HCEC 1CT (cell line): ENCODE measurements at regions not wholly inside any gene's neighbourhood (a gene's known extent, or its start where the extent isn't known, plus 50 kb on each side); places are given as distances from the start of the nearest gene placed in this dataset.
A peak's percentile ranks its signal among the peaks of the same experiment; 100 is the strongest.
"Not testable (repeated sequence)": the region's sequence is repeated elsewhere in the genome, so short reads cannot be mapped to it uniquely, and the experiment has no call there.

Source experiments
- DNase-seq: peaks from one replicate; pipeline ENCODE4 v3.0.0-alpha.2; 2017

DNA sequence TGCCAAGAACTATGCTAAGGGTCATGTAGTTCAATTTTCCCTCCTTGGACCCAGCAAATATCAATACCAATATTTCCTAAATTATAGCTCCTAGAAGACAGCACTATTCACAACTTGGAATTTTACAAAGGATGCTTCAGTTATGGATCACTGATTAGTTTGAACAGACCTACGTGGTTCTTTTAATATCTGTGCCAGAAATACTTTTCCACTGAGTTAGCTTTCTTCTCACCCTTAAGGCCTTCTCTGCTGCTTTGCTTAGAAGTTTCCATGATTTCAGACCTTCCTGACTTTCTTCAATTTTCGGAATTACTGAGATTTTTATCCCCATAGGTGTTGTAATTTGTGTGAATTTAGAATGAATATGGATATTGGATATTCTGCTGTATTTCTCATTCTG lies 380.4 kb downstream of the PSAT1 start:
- DNase-seq = peak; percentile 43

DNA sequence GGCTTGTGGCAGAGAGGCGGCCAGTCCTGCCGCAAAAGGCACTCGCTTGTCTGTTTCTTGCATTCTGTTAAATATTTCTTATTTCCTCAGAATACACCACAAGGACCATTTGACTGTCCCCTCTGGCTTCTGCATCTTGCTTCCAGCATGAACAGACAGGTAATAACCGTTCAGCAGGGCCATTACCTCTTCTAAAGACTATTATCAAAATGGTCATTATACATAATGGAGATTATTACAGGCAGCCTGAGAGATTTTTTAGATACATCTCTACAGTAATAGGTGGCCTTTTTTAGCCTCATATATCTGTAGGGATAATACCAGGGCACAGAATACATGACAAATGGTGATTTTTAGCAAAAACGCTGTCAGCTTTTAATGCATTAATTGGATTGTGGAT lies 382.0 kb downstream of the PSAT1 start:
- no peak for DNase-seq

DNA sequence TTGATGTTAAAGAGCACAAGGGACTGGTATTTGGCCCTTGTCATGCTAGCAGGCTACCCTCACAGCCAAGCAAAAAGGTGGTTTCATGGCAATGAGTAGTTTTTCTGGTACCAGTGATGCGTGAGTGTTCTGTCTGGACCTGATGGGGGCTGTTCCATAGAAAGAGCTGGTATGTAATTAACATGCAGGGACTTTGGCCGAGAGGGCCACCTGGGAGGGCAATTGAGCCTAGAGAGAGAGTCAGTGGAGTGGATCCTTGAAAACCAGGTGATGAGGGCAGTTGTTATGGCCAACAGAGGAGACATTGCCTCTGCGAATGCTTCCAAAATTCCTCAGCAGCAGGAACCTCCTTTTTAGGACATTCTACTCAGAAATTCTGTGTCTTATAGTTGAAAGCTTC lies 383.3 kb downstream of the PSAT1 start:
- DNase-seq = no peak

DNA sequence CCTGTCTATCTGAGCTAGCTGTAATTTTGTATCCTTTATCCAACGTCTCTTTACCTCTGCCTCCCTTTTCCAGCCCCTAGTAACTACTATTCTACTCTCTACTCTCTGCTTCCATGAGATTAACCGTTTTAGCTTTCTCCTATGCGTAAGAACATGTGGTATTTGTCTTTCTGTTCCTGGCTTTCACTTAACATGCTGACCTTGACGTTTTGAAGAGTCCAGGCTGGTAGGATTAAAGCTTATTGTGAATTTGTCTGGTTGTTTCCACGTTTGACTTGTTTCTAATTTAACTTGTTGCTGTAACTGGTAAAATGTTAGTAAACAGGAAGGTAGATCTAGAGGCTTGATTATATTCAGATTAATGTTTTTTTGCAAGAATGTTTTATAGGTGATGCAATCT lies 385.3 kb downstream of the PSAT1 start:
- no peak for DNase-seq

DNA sequence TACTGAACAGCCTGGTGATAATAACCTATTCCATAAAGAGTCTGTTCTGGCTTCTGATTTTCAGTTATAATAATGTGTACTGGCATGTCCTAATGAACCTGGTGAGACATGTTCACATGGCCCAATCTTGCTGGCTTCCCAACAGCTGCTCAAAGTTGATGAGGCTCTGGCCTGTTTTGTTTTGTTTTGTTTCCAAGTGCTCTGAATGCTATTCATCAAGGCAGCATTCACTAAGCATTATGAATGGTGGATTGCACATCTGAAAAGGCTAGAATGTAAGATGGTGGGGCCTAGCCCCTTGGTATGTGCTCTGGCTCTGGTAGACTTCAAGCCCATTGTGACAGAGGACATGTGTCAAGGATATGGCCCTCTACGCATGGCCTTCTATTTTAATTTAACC lies 388.5 kb downstream of the PSAT1 start:
- DNase-seq = no peak

DNA sequence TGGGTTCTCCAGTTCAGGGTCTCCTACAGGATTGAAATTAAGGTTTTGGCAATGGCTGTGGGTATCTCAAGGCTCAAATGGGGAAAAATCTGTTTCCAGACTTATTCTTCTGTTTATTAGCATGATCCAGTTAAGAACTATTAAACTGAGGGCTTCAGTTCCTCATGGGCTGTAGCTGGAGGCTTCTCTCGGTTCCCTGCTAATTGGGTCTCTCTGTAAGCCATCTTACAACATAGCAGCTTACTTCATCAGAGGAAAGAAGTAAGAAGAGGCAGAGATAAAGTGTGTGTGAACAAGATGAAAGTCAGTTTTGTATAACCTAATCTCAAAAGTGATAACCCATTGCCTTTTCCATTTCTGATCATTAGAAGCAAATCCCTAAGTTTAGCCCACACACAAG lies 391.9 kb downstream of the PSAT1 start:
- no peak for DNase-seq

DNA sequence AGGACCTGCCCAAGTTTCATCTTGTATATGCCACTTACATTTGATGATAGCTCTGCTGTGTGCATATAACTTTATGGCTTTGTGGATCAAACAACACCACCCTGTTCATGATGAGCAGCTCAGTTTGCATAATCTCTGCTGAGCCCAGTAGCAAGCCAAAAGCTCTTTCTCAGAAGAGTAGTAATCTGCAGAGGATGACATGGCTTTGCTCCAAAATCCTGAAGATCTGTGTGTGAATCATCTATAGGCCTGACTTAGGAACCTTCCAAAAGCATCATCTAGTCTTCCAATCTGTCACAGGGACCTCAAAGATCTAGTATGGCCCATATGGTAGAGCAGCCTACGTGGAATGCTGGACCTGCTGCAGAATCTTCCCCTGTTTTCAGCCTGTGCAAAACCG lies 394.6 kb downstream of the PSAT1 start:
- DNase-seq = no peak

DNA sequence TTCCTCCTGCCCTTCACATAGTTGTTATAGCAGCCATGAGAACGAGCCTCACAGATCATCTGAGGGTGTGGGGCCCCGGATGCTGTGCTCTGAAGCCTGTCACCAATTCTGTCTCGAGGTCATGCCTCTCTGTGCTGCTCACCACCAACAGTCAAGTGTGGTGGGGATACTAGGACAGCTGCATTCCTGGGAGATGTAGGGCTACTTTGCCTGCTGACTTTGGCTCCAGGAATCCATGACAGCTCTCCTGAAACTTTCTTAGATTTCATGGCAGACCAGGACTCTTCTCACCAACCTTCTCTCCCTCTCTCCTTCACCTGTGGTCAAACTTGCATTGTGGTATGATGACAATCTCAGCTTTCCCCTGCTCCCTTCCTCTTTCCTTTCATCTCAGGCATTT lies 395.9 kb downstream of the PSAT1 start:
- no peak for DNase-seq

DNA sequence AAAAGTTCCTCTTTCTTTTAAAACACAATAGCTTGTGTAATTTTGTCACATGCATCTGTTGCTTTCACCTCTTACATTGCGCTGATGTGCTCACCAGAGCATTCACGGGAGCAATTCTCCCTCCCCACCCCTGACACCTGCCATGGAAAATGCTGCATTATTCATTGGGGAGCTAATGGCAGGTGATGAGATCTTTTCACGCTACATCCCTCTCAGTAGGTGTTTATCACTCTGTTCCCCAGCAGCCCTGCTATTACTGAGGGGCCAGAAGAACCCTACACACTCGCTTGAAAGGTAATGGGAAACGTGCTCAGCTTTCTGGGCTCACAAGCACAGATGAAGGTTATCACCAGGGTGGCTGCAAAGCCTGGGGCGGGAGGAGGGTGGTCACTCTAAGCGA lies 398.0 kb downstream of the PSAT1 start:
- DNase-seq = no peak

DNA sequence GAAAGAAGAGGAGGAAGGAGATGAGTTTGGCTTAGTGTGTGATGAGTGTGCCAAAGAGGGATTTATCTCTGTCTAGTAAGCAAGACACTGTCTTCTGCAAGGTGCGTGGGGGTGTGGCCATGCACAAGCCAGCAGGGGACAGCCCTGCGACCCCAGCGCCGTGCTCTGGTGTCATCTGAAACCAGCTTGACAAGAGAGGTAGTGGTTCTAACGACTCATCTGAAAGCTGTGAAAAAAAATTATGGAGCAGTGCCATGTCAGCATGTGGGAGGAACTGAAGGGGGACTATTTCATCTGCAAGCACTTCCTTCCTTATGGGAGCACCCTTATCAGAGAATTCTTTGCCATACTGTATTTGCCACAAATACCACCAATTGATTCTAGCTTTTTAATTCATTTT lies 398.6 kb downstream of the PSAT1 start:
- DNase-seq = no peak

DNA sequence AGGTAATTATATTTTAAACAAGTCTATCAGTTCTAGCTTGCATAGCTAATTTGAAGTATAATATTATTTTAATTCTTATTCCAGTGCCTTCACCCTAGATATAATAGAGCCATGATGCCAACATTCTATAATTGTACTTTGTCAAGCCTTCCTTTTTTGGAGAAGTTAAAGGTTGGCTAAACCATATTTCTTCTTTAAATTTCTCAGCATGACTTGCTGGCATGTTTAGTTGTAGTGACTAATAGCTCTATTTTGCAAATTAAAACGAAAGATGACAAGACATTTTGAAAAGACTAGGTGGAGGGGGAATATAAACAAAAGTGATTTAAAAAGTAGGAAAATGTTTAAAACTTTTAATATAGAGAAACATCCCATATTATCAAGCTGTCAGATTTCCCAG lies 400.7 kb downstream of the PSAT1 start:
- DNase-seq = no peak

DNA sequence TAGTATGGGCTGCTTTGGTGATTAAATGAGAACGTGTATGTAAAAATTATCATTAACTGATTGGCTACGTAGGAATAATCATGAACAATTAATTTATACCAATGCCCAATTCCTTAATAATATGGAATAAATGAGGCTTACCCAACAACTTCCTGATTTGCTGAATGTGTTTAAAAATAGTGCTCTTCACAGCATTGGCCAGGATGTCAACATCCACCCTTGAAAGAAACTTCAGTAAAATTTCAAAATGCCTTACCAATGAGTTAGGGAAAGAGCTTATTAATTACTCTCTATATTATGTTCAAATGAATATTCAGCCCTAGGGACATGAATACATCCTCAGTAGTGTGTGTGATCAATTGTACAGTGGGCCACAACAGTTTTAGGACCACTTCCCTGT lies 401.4 kb downstream of the PSAT1 start:
- no peak for DNase-seq

DNA sequence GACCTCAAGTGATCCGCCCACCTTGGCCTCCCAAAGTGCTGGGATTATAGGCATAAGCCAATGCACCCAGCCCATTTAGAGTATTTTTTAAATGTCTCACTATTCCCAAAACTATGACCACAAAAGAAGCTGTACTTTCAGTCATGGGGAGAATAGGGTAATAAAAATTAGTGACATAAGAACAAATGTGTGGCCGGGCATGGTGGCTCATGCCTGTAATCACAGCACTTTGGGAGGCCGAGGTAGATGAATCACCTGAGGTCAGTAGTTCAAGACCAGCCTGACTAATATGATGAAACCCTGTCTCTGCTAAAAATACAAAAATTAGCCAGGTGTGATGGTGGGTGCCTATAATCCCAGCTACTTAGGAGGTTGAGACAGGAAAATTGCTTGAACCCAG lies 402.3 kb downstream of the PSAT1 start:
- DNase-seq = not testable (repeated sequence)

DNA sequence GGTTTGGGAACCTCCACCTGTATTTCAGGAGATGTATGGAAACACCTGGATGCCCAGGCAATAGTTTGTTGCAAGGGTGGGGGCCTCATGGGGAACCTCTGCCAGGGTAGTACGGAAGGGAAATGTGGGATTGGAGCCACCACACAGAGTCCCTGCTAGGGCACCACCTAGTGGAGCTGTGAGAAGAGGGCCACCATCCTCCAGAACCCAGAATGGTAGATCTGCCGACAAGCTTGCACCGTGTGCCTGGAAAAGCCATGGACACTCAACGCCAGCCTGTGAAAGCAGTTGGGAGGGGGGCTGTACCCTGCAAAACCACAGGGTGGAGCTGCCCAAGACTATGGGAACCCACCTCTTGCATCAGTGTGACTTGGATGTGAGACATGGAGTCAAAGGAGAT lies 407.2 kb downstream of the PSAT1 start:
- not testable (repeated sequence) for DNase-seq

DNA sequence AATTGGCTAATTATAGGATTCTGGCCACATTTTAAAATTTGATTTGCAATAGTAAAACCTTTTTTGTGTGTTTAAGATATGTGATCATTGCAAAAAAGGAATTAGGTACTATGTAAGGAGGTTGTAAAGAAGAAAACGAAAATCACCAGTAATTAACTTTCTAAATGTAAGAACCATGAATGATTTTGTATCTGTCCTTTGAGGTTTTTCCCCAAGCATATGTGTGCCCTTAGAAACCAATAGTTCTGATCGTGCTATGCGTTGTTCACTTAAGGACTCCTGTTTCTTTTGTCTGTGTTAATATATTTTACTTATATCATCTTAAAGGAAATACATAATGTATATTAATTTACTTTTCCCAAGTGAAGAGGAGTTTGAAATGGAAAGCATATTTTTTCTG lies 410.2 kb downstream of the PSAT1 start:
- no peak for DNase-seq

DNA sequence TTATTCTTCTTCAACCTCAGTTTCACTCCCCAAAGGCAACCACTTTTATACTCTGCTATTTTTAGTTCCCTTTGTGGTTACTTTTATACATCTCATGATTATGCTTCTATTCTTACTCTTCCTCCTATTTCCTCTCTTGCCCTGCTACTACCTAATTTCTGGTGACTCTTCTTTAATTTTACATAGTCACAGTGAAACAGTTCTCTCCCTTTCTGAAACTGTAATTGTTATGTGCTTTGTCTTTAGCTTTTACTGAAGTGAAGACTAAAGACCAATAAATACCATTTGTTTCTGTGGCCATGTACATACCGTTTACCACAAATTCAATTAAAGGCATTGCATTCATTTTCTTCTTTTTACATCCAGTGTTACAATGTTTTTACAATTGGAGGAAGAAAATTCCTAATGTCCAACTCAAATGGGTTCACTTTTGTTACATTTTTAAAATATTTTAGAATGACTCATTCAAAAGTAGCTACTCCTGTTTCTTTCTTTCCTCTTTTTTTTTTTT lies 410.6 kb downstream of the PSAT1 start:
- peak; percentile 82 for DNase-seq

DNA sequence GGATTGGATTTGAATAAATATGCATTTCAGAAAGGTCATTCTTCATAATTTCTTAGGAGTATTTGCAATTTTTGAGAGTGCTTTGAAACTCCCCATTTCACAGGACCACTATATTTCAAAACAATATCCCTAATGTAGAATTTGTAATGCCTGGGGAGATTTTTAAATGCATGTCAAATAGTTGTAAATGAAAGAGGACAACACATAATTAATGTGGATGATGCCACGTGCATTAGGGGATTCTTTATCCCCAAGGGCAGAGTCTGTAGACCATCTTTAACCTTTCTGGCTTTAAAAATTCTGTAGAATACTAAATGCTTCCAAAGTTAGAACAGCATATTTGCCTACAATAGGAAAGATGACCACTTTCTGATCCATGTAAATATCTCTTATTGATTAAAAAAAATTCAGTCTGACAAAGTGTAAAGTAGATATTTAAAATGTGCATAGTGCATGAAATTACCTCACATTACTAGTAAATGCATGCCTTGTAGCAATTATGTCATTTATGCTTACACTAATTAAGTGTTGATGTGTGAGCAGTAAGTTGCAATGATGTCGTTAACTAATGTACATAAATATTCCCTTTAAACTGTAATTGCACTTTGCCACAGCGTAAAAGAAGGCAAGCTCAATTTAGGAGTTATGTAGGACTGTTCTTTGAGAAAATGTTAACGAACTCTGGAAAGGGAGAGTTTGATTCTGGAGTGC lies 416.1 kb downstream of the PSAT1 start:
- DNase-seq = no peak

DNA sequence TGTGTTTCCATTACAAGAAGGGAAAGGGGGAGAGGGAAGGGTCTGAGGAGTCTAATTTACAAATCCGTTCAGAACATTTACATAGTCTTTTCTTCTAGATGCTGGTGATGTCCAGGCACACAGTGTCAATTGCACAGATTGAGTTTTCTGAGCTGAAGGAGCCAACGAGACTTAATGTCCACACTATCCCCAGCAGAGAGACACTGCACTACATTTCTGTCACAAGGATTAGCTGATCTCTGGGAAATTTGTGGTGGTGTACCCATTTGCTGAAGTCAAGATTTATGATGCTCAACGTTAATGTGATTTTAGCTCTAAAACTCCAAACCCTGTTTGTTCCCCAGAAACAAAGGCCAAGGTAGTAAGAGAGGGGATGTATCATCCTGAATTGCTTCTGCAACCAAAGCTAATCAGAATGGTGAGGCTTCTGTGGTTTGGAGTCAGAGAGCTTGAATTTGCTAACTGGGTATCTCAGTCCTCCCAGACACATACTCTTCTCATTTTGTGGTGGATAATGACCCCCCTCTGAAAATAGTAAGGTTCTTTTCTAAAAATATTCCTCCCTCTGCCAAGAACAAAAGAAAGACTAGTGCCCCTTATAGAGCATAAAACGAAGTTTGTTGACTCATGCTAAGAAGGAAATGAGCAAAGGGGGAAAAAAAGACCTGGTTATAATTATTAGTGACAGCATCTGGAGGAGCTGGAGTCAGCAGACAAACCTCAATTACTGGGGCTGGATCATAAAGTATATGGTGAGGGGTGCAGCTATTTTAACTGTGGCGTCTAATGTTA lies 416.9 kb downstream of the PSAT1 start:
- DNase-seq = peak; percentile 37

DNA sequence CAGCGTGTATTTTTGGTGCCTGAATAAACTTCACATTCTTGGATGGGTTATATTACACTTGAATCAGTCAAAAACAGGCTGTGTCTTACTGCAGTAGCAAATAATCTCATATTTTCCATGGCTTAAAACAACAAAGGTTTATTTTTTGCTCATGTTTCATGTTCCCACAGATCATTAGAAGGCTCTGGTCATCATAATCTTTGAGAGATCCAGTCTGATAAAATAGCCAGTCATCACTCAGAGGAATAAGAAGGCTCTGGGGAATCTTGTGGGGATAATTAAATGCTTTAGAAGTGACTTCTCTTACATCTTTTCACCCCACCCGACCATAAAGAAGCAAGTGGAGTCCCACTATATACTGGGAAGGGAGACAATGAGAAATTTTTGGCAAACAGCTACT lies 417.7 kb downstream of the PSAT1 start:
- DNase-seq = peak; percentile 31

DNA sequence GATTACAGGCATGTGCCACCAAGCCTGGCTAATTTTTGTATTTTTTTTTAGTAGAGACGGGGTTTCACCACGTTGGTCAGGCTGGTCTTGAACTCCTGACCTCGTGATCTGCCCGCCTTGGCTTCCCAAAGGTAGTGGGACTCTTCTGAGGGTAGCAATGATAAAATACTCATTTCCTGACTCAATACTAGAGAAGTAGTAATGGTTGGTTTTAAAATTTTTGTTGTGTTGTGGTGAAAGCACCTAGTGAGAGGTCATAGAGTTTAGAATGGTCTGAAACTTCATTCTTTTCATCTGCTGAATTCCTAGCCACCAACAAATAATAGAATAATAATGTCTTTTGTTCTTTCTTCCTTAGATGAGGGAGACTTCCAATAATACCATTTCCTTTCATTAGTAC lies 422.1 kb downstream of the PSAT1 start:
- not testable (repeated sequence) for DNase-seq

DNA sequence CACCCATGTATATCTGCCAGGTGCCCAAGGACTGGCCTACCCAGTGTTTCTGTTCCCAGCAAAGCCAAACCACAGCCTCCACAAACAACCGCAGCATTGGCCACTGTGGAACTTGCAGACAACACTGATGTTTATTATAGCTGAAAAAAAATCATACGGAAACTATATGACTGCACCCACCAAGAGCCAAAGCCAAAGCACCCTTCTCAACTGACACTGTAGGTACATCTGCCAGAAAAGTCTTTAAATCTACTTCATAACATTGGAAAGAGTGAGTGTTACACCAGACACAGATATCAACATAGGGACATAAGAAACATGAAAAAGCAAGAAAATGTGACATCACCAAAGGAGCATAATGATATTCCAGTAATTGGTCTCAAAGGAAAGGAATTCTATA lies 428.0 kb downstream of the PSAT1 start:
- DNase-seq = no peak

DNA sequence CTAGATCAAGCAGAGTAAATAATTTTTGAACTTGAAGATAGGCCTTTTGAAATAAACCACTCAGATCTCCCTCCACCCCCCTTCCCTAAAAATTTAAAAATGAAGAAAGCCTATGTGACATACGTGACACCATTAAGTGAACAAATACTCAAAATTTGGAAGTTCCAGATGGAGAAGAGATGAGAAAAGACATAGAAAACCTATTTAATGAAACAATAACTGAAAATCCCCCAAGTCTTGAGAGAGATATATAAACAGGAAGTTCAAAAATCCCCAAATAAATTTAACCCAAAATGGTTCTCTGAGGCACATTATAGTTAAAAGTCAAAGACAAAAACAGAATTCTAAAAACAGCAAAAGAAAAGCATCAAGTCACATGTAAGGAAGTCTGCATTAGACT lies 428.6 kb downstream of the PSAT1 start:
- DNase-seq = no peak

DNA sequence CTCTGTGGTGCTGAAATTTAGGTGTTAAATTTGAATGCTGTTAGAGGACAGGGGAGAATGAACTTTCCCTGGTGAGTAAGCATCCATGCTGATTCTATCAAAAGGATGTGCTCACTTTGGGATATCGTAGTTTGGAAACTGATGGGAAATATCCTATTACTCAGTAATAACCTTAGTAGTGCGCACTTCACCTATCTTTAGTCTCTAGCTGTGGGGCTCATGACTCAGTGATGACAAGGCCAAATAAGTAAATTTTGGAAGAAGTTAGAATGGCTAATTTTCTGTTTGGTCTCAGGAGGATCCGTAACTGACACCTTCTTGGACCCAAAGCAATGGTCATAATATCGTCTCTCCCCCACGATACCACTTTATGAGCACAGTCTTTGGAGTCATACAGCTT lies 448.4 kb downstream of the PSAT1 start:
- DNase-seq = peak; percentile 11

DNA sequence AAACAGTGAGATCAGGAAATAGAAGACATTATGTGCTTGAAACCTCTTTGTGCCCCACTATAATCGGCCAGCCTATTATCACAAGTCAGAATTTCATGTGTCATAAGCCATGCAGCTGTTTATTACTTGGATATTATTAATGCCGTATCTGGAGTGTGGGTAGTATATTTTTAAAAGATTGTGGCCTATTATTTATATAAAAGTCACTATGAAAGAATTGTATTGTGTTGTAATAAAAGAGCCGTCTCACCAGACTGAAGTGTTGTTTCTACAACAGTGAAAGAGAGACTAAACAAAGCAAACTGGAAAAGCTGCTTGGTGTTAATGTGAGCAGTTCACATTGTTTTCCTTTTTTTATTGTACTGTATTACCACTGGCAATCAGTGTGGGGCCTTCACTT lies 449.1 kb downstream of the PSAT1 start:
- DNase-seq = peak; percentile 23

DNA sequence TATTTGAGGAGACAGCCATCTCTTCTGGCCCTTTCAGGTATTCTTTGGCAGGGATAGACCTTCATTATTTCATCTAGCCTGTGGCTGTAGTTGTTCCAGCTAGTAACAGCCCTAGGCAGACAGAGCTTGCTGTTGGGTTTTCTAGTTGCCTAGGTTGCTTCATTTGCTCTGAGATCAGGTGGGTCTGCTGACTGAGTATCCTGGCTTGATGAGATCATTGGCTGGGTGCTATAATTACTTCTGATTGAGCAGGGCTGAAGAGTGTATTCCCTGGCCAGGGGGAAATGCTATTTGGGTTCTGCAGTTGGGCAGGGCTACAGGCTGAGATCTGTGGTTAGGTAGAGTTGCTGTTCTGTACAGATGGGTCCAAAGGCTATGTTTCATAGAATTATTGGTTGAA lies 456.1 kb downstream of the PSAT1 start:
- no peak for DNase-seq
